Activated CD4-positive, alpha-beta T cell treated with anti-CD3 and anti-CD28 coated beads for 36 hours (primary cell): ENCODE measurements at regions not wholly inside any gene's neighbourhood (a gene's known extent, or its start where the extent isn't known, plus 50 kb on each side); places are given as distances from the start of the nearest gene placed in this dataset.

Experiments used
- ATAC-seq: fragments of 200-7000 bp; cut with Tn5 transposase; one replicate; pipeline ENCODE4 v1.10.0; 2021; ENCODE audit warnings: mild to moderate bottlenecking, moderate library complexity
- CTCF ChIA-PET: fragments of 350-600 bp; sonication (Branson Sonifier 250); formaldehyde crosslinking; loops from one replicate; lab custom pipeline; 2021; ENCODE audit warnings: antibody characterized with exemption; lab: Charles Lee
- POLR2A ChIA-PET: fragments of 350-600 bp; sonication (Branson Sonifier 250); formaldehyde crosslinking; loops from one replicate; lab custom pipeline; 2021; ENCODE audit warnings: antibody characterized with exemption, inconsistent platforms; lab: Charles Lee
- DNase-seq: peaks from one replicate; pipeline ENCODE4 v3.0.0-alpha.2; 2020
- H3K27ac Mint-ChIP-seq: one replicate; pipeline ENCODE4 v1.8.0; 2021; ENCODE audit warnings: mixed read lengths
- H3K27me3 Mint-ChIP-seq: one replicate; pipeline ENCODE4 v1.8.0; 2021; ENCODE audit warnings: mixed read lengths
- H3K36me3 Mint-ChIP-seq: one replicate; pipeline ENCODE4 v1.8.0; 2021; ENCODE audit warnings: low read depth, mixed read lengths
- H3K4me1 Mint-ChIP-seq: one replicate; pipeline ENCODE4 v1.8.0; 2021; ENCODE audit warnings: mixed read lengths
- H3K4me3 Mint-ChIP-seq: one replicate; pipeline ENCODE4 v1.8.0; 2021; ENCODE audit warnings: mild to moderate bottlenecking, moderate library complexity, mixed read lengths
- H3K9me3 Mint-ChIP-seq: one replicate; pipeline ENCODE4 v1.8.0; 2021; ENCODE audit warnings: low read depth, mixed read lengths
- intact Hi-C, 2 experiments: fragments of 100-400 bp; cut with DNase I in 1 of 2; cut with micrococcal nuclease in 1 of 2; formaldehyde crosslinking; loops; one replicate each; pipeline versions ENCODE4 v1.14.2 to v1.15.1; 2022 to 2024; cut with DNase I, micrococcal nuclease

DNA sequence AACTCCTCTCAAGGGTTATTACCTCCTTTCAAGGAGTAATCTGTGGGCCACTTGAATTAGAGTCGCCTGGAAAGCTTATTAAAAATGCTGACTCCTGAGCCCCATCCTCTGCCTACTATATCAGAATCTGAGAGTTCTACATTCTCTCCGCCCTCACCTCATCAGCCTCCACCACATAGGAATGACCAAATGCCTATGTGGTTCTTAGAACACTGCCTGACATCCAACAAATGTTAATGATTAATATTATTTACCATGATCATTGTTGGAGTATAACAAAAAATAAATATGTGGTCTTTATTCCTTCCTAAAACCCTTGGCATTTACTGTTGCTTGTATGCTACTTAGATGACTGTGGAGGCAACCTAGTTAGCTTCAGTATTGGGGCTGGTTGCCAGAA, 91.9 kb downstream of the BBS10 start:
- Mint-ChIP-seq H3K27me3 (peaks cover 6% of the 10 kb centered on the region), H3K4me3 (no peak overlapping the region), H3K36me3 (no peaks in the 10 kb centered on the region), H3K4me1 (no peaks in the 10 kb centered on the region), H3K27ac (no peak overlapping the region), H3K9me3 (no peaks in the 10 kb centered on the region)
- ATAC-seq (no peak), DNase-seq (no peak)
- intact Hi-C loops, result no loop called here
- CTCF ChIA-PET, result no interaction called here
- POLR2A ChIA-PET, result no interaction called here

GRCh38 chr12:76255692-76256091, 92.5 kb downstream of the BBS10 start:
- DNase-seq (no peak), ATAC-seq (no peak)
- no peaks in the 10 kb centered on the region for H3K9me3 Mint-ChIP-seq
- intact Hi-C loops, result no loop called here
- no peak overlapping the region for H3K27ac Mint-ChIP-seq
- H3K4me1 Mint-ChIP-seq, result no peaks in the 10 kb centered on the region
- POLR2A ChIA-PET, result no interaction called here
- H3K36me3 Mint-ChIP-seq, result no peaks in the 10 kb centered on the region
- CTCF ChIA-PET, result interaction anchor here (0.6 kb wide), 1 partner anchor 44 kb away, joined by 3 read pairs; no protein-coding TSS in a partner anchor
- H3K4me3 Mint-ChIP-seq, result no peak overlapping the region
- peaks cover 6% of the 10 kb centered on the region for H3K27me3 Mint-ChIP-seq

DNA sequence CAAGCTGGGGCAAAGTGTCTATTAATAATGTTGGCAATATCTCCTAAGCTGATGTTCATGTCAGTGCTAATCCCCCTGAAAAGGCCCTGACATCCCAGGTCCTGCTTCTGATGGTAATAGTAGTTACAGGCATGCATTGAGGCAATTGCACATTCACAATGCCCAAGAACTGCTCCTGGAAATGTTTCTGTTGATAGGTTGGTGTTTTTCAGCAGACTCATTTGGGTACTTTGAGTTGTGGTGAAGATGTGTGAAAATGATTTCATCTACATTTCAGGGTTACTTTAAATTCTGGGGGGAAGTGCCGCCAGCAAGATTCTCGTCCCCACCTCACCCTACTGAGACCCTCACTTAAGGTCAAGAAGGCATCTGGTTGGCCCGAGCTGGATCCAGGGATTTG, 92.9 kb downstream of the BBS10 start:
- no peak for DNase-seq
- H3K9me3 Mint-ChIP-seq, result no peaks in the 10 kb centered on the region
- no peak overlapping the region for H3K4me3 Mint-ChIP-seq
- H3K27ac Mint-ChIP-seq, result no peak overlapping the region
- peaks cover 6% of the 10 kb centered on the region for H3K27me3 Mint-ChIP-seq
- H3K4me1 Mint-ChIP-seq, result no peaks in the 10 kb centered on the region
- H3K36me3 Mint-ChIP-seq, result no peaks in the 10 kb centered on the region
- ChIA-PET POLR2A (no interaction called here), CTCF (interaction anchor here (0.6 kb wide), 1 partner anchor 45 kb away, joined by 3 read pairs; no protein-coding TSS in a partner anchor)
- no peak for ATAC-seq
- intact Hi-C loops, result no loop called here

GRCh38 chr12:76252031-76252430, 96.2 kb downstream of the BBS10 start:
- intact Hi-C loops, result no loop called here
- Mint-ChIP-seq H3K36me3 (no peaks in the 10 kb centered on the region), H3K4me1 (no peaks in the 10 kb centered on the region), H3K27ac (no peak overlapping the region), H3K27me3 (peaks cover 7% of the 10 kb centered on the region), H3K4me3 (no peak overlapping the region), H3K9me3 (no peaks in the 10 kb centered on the region)
- DNase-seq, result no peak
- ChIA-PET POLR2A (no interaction called here), CTCF (interaction anchor here (0.5 kb wide), 1 partner anchor 60 kb away, joined by 3 read pairs; no protein-coding TSS in a partner anchor)
- ATAC-seq, result no peak

DNA sequence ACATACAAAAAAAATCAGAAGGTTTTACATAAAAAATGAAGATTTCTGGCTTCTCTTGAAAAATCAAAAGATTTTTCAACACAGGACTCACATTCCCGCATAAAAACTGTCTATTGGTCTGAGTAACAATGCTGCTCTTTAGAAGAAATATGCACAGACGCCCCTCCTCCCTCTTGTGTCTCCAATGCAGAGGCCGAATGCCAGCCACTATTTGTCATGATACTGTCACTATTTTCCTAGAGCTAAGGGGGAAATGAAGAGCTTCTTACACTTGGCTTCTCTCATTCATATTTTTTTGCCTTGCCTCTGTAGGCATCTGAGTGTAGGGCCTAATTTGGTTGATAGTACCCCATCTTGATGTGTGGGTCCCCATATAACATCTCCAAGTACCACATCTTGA, 98.0 kb downstream of the BBS10 start:
- peaks cover 7% of the 10 kb centered on the region for H3K27me3 Mint-ChIP-seq
- H3K4me1 Mint-ChIP-seq, result no peaks in the 10 kb centered on the region
- H3K36me3 Mint-ChIP-seq, result no peaks in the 10 kb centered on the region

DNA sequence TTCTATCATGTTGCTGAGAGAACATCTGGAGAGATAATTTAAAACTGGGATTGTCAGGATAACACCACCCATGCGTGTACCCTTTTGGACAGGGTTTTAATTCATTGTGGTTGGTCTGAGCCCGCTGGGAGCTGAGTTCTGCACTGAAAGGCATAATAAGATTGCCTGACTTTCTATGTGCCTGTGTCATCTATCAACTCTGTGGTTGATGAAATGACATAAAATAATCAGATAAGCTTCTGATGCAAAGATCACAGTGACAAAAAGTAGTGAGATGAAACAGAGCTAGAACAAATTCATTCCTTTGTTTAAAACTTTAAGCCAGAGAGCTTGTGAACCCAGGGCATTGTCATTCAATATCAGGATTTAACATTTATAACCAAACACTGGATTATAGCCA, 98.7 kb downstream of the BBS10 start:
- intact Hi-C loops, result no loop called here

More for the DNA sequence above, 98.0 kb downstream of the BBS10 start:
- CTCF ChIA-PET, result no interaction called here
- POLR2A ChIA-PET, result no interaction called here
- no peak overlapping the region for H3K4me3 Mint-ChIP-seq
- H3K27ac Mint-ChIP-seq, result no peak overlapping the region
- DNase-seq (no peak), ATAC-seq (no peak)
- intact Hi-C loops, result no loop called here
- no peaks in the 10 kb centered on the region for H3K9me3 Mint-ChIP-seq

DNA sequence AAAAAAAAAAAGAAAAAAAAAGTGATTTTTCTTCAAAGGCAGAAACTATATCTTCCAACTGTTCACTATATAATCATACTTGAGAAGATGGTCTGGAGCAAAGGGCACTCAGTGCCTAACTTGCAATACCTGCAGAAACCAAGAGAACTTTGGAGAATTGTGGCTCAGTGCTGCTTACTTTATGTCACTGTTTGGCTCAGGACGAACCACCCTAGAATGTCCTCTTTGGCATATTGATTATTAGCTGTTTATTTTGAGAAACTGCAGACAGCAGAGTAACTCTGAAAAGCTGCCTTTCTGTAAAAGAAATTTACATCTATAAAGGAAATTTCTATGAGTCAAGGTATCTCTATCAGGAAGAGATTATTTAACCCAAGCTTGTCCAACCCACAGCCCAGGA, 100.2 kb downstream of the BBS10 start:
- no peaks in the 10 kb centered on the region for H3K36me3 Mint-ChIP-seq
- no peaks in the 10 kb centered on the region for H3K9me3 Mint-ChIP-seq
- POLR2A ChIA-PET, result interaction anchor here (0.5 kb wide), 1 partner anchor 257 kb away, joined by 3 read pairs; no protein-coding TSS in a partner anchor
- H3K4me1 Mint-ChIP-seq, result no peaks in the 10 kb centered on the region
- CTCF ChIA-PET, result no interaction called here
- no peak for ATAC-seq
- DNase-seq, result no peak
- no peak overlapping the region for H3K4me3 Mint-ChIP-seq
- H3K27me3 Mint-ChIP-seq, result peaks cover 6% of the 10 kb centered on the region
- no peak overlapping the region for H3K27ac Mint-ChIP-seq
- intact Hi-C loops, result no loop called here

More for the DNA sequence above, 98.7 kb downstream of the BBS10 start:
- Mint-ChIP-seq H3K9me3 (no peaks in the 10 kb centered on the region), H3K4me3 (no peak overlapping the region), H3K36me3 (no peaks in the 10 kb centered on the region), H3K4me1 (no peaks in the 10 kb centered on the region), H3K27me3 (peaks cover 8% of the 10 kb centered on the region), H3K27ac (no peak overlapping the region)
- ATAC-seq (no peak), DNase-seq (no peak)
- CTCF ChIA-PET, result interaction anchor here (1.3 kb wide), 1 partner anchor 10 kb away, joined by 4 read pairs; no protein-coding TSS in a partner anchor
- POLR2A ChIA-PET, result no interaction called here

DNA sequence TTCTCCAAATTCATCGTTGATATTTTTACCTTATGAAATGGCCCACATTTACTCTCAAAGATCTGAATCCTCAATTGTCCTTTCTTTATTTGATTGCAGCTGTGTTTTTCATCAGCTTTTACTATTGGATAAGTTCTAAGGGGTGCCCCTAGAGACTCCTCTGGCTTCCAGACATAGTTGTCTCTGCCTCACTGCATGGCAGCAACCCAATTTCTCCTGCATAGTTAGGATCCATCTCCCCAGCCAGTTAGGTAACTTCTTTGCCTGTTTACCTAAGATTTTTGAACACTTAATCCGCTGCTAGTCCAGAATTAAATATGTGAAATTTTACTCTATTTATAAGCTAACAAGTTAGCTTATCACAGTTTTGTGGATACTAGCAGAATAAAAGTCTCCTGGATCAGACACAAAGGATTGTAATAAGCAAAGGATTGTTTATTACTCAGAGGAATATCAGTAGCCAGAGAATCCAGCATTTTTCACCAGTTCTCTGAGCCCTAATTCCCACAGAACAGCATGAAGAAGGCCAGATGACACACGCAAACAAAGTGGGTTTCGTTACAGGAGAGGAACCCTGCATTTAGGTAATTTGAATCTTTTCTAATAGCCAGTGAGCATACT, 101.1 kb downstream of the BBS10 start:
- POLR2A ChIA-PET, result no interaction called here
- Mint-ChIP-seq H3K27ac (no peak overlapping the region), H3K27me3 (peaks cover 6% of the 10 kb centered on the region), H3K9me3 (no peaks in the 10 kb centered on the region), H3K4me3 (no peak overlapping the region), H3K4me1 (no peaks in the 10 kb centered on the region), H3K36me3 (no peaks in the 10 kb centered on the region)
- CTCF ChIA-PET, result interaction anchor here (0.5 to 0.8 kb wide), 2 partner anchors 126 to 280 kb away, joined by 3 to 4 read pairs; no protein-coding TSS in a partner anchor
- ATAC-seq, result no peak
- DNase-seq, result no peak
- intact Hi-C loops, result no loop called here

DNA sequence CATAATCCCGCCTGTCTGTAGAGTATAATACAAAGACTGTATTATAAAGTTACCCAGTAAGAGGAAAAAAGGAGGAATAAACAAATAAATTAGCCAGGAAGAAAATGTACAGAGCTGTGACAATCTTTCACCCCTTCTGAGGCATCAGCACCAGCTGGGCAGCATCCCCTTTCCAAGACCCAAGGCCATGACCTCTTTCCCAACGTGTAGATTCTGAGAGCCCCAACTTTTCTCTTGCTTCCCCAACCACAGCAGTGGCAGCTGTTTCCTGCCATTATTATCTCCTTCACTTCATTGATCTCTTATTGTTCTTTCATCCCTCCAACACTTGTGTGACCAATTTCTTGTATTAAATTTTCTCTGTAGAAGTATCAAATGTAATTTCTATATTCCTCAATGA, 101.6 kb downstream of the BBS10 start:
- H3K27me3 Mint-ChIP-seq, result peaks cover 6% of the 10 kb centered on the region
- H3K9me3 Mint-ChIP-seq, result no peaks in the 10 kb centered on the region
- ChIA-PET POLR2A (no interaction called here), CTCF (interaction anchor here (0.5 kb wide), 1 partner anchor 126 kb away, joined by 4 read pairs; no protein-coding TSS in a partner anchor)
- H3K4me3 Mint-ChIP-seq, result no peak overlapping the region
- no peak overlapping the region for H3K27ac Mint-ChIP-seq
- DNase-seq (no peak), ATAC-seq (no peak)
- intact Hi-C loops, result no loop called here
- H3K36me3 Mint-ChIP-seq, result no peaks in the 10 kb centered on the region
- H3K4me1 Mint-ChIP-seq, result no peaks in the 10 kb centered on the region

DNA sequence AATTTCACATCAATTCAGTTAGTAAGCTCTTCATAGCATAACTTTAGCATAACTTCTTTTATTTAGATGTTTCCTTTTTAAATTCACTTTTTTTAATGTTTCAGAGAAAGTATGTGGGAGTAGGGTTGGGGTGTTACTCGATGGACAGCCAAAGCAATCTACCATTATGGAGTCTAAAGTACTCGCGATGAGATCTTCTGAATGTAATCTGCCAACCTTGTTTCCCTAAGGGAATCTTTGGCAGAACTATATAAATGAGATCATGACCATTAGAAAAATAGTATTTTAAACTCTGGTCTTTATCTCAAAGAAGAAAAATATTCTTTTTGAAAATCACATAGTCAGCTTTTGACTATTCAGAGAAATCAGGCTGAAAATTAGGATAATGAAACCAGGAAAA, 103.9 kb downstream of the BBS10 start:
- ATAC-seq, result no peak
- intact Hi-C loops, result no loop called here
- no peak overlapping the region for H3K27ac Mint-ChIP-seq
- ChIA-PET POLR2A (no interaction called here), CTCF (no interaction called here)
- H3K27me3 Mint-ChIP-seq, result peaks cover 8% of the 10 kb centered on the region
- no peaks in the 10 kb centered on the region for H3K9me3 Mint-ChIP-seq
- no peaks in the 10 kb centered on the region for H3K4me1 Mint-ChIP-seq
- no peaks in the 10 kb centered on the region for H3K36me3 Mint-ChIP-seq
- no peak overlapping the region for H3K4me3 Mint-ChIP-seq
- DNase-seq, result no peak

GRCh38 chr12:76242813-76243550, 105.2 kb downstream of the BBS10 start:
- Mint-ChIP-seq H3K36me3 (no peaks in the 10 kb centered on the region), H3K4me1 (no peaks in the 10 kb centered on the region), H3K4me3 (no peak overlapping the region), H3K27me3 (peaks cover 7% of the 10 kb centered on the region), H3K27ac (no peak overlapping the region), H3K9me3 (no peaks in the 10 kb centered on the region)
- DNase-seq, result no peak
- POLR2A ChIA-PET, result no interaction called here
- ATAC-seq, result no peak
- intact Hi-C loops, result no loop called here
- CTCF ChIA-PET, result interaction anchor here (1.0 kb wide), 1 partner anchor 41 kb away, joined by 3 read pairs; no protein-coding TSS in a partner anchor

GRCh38 chr12:76241371-76241770, 106.8 kb downstream of the BBS10 start:
- intact Hi-C loops, result no loop called here
- H3K4me3 Mint-ChIP-seq, result no peak overlapping the region
- no peaks in the 10 kb centered on the region for H3K9me3 Mint-ChIP-seq
- POLR2A ChIA-PET, result no interaction called here
- CTCF ChIA-PET, result interaction anchor here (0.7 kb wide), 1 partner anchor 9 kb away, joined by 3 read pairs; no protein-coding TSS in a partner anchor
- H3K4me1 Mint-ChIP-seq, result no peaks in the 10 kb centered on the region
- DNase-seq (no peak), ATAC-seq (no peak)
- H3K27ac Mint-ChIP-seq, result no peak overlapping the region
- peaks cover 3% of the 10 kb centered on the region for H3K27me3 Mint-ChIP-seq
- no peaks in the 10 kb centered on the region for H3K36me3 Mint-ChIP-seq
